ENCODE measurements at regions not wholly inside any gene's neighbourhood (a gene's known extent, or its start where the extent isn't known, plus 50 kb on each side); places are given as distances from the start of the nearest gene placed in this dataset.

DNA sequence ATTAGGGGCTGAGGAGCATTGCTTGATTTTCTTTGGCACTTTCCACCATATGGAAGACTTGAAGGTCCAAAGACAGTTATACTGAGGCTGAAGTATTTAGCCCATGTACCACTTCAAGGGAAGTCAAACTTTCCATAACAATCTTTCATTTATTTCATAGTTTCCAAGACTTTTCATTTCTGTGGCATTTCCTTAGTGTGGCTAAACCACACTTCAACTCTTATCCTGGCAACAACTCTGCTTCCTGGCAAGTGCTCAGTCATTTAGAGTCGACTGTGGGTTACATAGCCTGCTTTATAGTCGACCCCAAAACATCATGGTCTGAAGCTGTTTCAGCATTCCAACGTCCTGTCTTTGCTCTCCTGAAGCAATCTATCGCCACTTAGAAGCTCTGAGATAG, 343.0 kb upstream of the SEMA3D start:
- TF ChIP-seq CTCF (conservative IDR thresholded peaks at IDR 0.05 in 1 of 2, IDR thresholded peaks at IDR 0.05 in 1 of 2; ENCODE audit: low read depth in 1 of 2, low read length in 2 of 2), result no peak
- TF ChIP-seq EZH2 (IDR thresholded peaks at IDR 0.05; ENCODE audit: low read length, missing control alignments), result no peak
